ENCODE measurements at regions not wholly inside any gene's neighbourhood (a gene's known extent, or its start where the extent isn't known, plus 50 kb on each side); places are given as distances from the start of the nearest gene placed in this dataset.

DNA sequence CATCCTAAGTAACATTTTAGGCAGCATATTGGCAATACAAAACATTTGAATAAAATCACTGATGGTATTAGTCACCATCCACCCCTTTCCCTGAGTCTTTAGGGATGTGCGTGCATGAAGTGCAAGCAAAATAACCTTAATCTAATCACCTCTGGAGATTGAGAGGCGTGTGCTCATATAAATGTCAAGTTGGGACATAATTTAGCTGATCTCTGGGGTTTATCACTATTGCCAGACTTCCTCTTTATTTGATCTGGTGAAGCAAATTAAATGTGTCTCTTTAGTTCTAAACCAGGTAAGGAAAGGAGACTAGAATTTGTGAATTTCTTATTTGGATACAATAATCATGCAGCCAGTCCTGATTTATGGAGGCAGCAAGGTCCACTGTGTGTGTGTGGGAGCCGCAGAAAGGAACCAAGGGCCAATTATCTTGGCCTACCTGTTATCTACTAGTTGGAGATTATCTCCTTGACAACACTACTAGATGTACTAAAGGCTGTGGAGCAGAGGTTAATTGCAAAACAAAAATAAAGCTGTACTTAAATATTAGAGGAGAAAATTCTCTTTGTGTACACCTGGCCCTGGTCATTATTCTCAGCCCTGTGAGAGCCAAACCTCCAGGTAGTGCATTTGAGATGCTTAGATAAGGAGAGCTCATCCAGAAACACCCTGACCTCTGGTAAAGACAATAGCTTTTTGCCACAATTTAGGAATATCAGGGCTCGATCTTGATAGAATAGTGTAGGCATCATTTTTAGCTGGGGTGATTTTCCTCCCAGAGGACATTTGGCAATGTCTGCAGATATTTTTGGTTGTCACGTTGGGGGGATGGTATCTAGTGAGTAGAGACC is 78.2 kb downstream of the HRH4 start:
- TF ChIP-seq, protein P1, sequence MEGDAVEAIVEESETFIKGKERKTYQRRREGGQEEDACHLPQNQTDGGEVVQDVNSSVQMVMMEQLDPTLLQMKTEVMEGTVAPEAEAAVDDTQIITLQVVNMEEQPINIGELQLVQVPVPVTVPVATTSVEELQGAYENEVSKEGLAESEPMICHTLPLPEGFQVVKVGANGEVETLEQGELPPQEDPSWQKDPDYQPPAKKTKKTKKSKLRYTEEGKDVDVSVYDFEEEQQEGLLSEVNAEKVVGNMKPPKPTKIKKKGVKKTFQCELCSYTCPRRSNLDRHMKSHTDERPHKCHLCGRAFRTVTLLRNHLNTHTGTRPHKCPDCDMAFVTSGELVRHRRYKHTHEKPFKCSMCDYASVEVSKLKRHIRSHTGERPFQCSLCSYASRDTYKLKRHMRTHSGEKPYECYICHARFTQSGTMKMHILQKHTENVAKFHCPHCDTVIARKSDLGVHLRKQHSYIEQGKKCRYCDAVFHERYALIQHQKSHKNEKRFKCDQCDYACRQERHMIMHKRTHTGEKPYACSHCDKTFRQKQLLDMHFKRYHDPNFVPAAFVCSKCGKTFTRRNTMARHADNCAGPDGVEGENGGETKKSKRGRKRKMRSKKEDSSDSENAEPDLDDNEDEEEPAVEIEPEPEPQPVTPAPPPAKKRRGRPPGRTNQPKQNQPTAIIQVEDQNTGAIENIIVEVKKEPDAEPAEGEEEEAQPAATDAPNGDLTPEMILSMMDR (conservative IDR thresholded peaks at IDR 0.05; ENCODE audit: low read length) = no peak
- TF ChIP-seq EZH2phosphoT487 (IDR thresholded peaks at IDR 0.05; ENCODE audit: borderline replicate concordance) = no peak
- peak overlapping the region; percentile 50 for H3K4me2 ChIP-seq (ENCODE audit: low read depth, low read length, poor library complexity, severe bottlenecking)
- H3K4me1 ChIP-seq (ENCODE audit: insufficient read depth, low read length, poor library complexity, severe bottlenecking) = peaks cover 67% of the 10 kb centered on the region
- no peak overlapping the region for H2AFZ ChIP-seq (ENCODE audit: low read length)
- H3K4me3 ChIP-seq (ENCODE audit: low read length, poor library complexity, severe bottlenecking) = no peak overlapping the region
- H3K36me3 ChIP-seq (ENCODE audit: insufficient read depth, low read length) = no peaks in the 10 kb centered on the region
- peaks cover 4% of the 10 kb centered on the region; the same call in 1 of the 2 replicates for H3F3A ChIP-seq (ENCODE audit: low read depth)
- H4K20me1 ChIP-seq (ENCODE audit: insufficient read depth, low read length, poor library complexity, severe bottlenecking) = no peaks in the 10 kb centered on the region
- no peaks in the 10 kb centered on the region for H3K79me2 ChIP-seq (ENCODE audit: insufficient read depth, low read length)
- no peaks in the 10 kb centered on the region for H3K9me2 ChIP-seq (replicated peaks; ENCODE audit: low read depth, low read length)
- no peak overlapping the region for H3K9ac ChIP-seq (ENCODE audit: low read depth, low read length, poor library complexity, severe bottlenecking)
- no peaks in the 10 kb centered on the region for H3K27me3 ChIP-seq (ENCODE audit: insufficient read depth, low read length, poor library complexity, severe bottlenecking)
- H3K9me3 ChIP-seq (ENCODE audit: insufficient read depth, low read depth, low read length) = no peaks in the 10 kb centered on the region

- no peaks in the 10 kb centered on the region for H3K36me3 ChIP-seq (ENCODE audit: insufficient read depth, low read length)
- no peaks in the 10 kb centered on the region for H3K9me2 ChIP-seq (replicated peaks; ENCODE audit: low read depth, low read length)
- H3K27me3 ChIP-seq (ENCODE audit: insufficient read depth, low read length, poor library complexity, severe bottlenecking) = no peaks in the 10 kb centered on the region
- H3K9me3 ChIP-seq (ENCODE audit: insufficient read depth, low read depth, low read length) = no peaks in the 10 kb centered on the region
- no peaks in the 10 kb centered on the region for H4K20me1 ChIP-seq (ENCODE audit: insufficient read depth, low read length, poor library complexity, severe bottlenecking)
- H3K4me2 ChIP-seq (ENCODE audit: low read depth, low read length, poor library complexity, severe bottlenecking) = no peak overlapping the region
- no peaks in the 10 kb centered on the region for H3K79me2 ChIP-seq (ENCODE audit: insufficient read depth, low read length)
- peaks cover 79% of the 10 kb centered on the region for H3K4me1 ChIP-seq (ENCODE audit: insufficient read depth, low read length, poor library complexity, severe bottlenecking)
- TF ChIP-seq EZH2phosphoT487 (IDR thresholded peaks at IDR 0.05; ENCODE audit: borderline replicate concordance) = no peak
- TF ChIP-seq, protein P1 (conservative IDR thresholded peaks at IDR 0.05; ENCODE audit: low read length) = no peak
- peak overlapping the region; percentile 13; the same call in 1 of the 2 replicates for H2AFZ ChIP-seq (ENCODE audit: low read length)
- H3K9ac ChIP-seq (ENCODE audit: low read depth, low read length, poor library complexity, severe bottlenecking) = no peak overlapping the region
- no peak overlapping the region for H3K4me3 ChIP-seq (ENCODE audit: low read length, poor library complexity, severe bottlenecking)
- H3F3A ChIP-seq (ENCODE audit: low read depth) = peaks cover 4% of the 10 kb centered on the region; the same call in 1 of the 2 replicates
Measured at GRCh38 chr18:24539866-24540617, 79.6 kb downstream of the HRH4 start.

DNA sequence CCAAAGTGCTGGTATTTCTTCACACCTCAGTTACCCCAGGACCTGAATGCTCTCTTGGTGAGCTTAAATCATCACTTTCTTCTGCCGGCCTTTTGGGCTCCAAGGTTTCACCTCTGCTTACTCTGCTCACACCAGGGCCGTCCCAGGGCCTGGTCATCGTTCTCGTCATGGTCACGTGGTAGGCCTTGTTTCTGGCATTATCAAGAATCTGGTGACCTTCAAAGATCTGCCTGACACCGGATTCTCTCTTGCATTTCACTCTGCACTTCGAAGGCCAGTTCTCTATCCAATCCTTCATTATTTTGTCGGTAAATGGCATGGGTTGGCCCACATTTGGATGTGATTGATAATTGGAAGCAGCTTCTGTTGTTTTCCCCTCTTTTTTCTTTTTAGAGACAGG is 80.5 kb downstream of the HRH4 start:
- no peaks in the 10 kb centered on the region for H3K36me3 ChIP-seq (ENCODE audit: insufficient read depth, low read length)
- H3F3A ChIP-seq (ENCODE audit: low read depth) = peaks cover 4% of the 10 kb centered on the region; the same call in 1 of the 2 replicates
- TF ChIP-seq, protein P1 (conservative IDR thresholded peaks at IDR 0.05; ENCODE audit: low read length) = no peak
- no peak for TF ChIP-seq EZH2phosphoT487 (IDR thresholded peaks at IDR 0.05; ENCODE audit: borderline replicate concordance)
- no peaks in the 10 kb centered on the region for H3K27me3 ChIP-seq (ENCODE audit: insufficient read depth, low read length, poor library complexity, severe bottlenecking)
- no peaks in the 10 kb centered on the region for H3K9me3 ChIP-seq (ENCODE audit: insufficient read depth, low read depth, low read length)
- H2AFZ ChIP-seq (ENCODE audit: low read length) = no peak overlapping the region
- no peaks in the 10 kb centered on the region for H4K20me1 ChIP-seq (ENCODE audit: insufficient read depth, low read length, poor library complexity, severe bottlenecking)
- H3K9ac ChIP-seq (ENCODE audit: low read depth, low read length, poor library complexity, severe bottlenecking) = no peak overlapping the region
- no peaks in the 10 kb centered on the region for H3K9me2 ChIP-seq (replicated peaks; ENCODE audit: low read depth, low read length)
- H3K79me2 ChIP-seq (ENCODE audit: insufficient read depth, low read length) = no peaks in the 10 kb centered on the region
- H3K4me2 ChIP-seq (ENCODE audit: low read depth, low read length, poor library complexity, severe bottlenecking) = no peak overlapping the region
- peaks cover 77% of the 10 kb centered on the region for H3K4me1 ChIP-seq (ENCODE audit: insufficient read depth, low read length, poor library complexity, severe bottlenecking)
- H3K4me3 ChIP-seq (ENCODE audit: low read length, poor library complexity, severe bottlenecking) = no peak overlapping the region

Data from Loucy (cell line).